Esophagus muscularis mucosa (tissue), 4 donors: ENCODE measurements at regions not wholly inside any gene's neighbourhood (a gene's known extent, or its start where the extent isn't known, plus 50 kb on each side); places are given as distances from the start of the nearest gene placed in this dataset.

Source experiments
- CTCF ChIP-seq, 3 experiments: fragments of 200-600 bp in 2 of 3; fragments of 450-650 bp in 1 of 3; sonication (generic) in 2 of 3; IDR thresholded peaks; one replicate each; pipeline ENCODE4 v1.5.1; 2017 to 2019; ENCODE audit warnings: antibody characterized with exemption in 3 of 3, mild to moderate bottlenecking in 2 of 3, moderate library complexity in 1 of 3
- EP300 ChIP-seq: sonication (generic); formaldehyde crosslinking; IDR thresholded peaks from one replicate; pipeline ENCODE4 v1.6.1; 2017; ENCODE audit warnings: antibody characterized with exemption
- POLR2A ChIP-seq: fragments of 450-650 bp; IDR thresholded peaks from one replicate; pipeline ENCODE4 v1.6.1; 2017; ENCODE audit warnings: antibody characterized with exemption, moderate library complexity, mild to moderate bottlenecking, low read depth
- POLR2AphosphoS5 ChIP-seq, 2 donors: sonication (generic); formaldehyde crosslinking; IDR thresholded peaks; one replicate each; pipeline ENCODE4 v1.6.1; 2017; ENCODE audit warnings: antibody characterized with exemption in 2 of 2

GRCh38 chr20:17871886-17872285, 96.7 kb downstream of the SNX5 start:
- TF ChIP-seq POLR2AphosphoS5 (IDR thresholded peaks at IDR 0.05) (no peak), CTCF (IDR thresholded peaks at IDR 0.05) (no peak), EP300 (no peak), POLR2A (no peak)
